ENCODE measurements at regions not wholly inside any gene's neighbourhood (a gene's known extent, or its start where the extent isn't known, plus 50 kb on each side); places are given as distances from the start of the nearest gene placed in this dataset.

DNA sequence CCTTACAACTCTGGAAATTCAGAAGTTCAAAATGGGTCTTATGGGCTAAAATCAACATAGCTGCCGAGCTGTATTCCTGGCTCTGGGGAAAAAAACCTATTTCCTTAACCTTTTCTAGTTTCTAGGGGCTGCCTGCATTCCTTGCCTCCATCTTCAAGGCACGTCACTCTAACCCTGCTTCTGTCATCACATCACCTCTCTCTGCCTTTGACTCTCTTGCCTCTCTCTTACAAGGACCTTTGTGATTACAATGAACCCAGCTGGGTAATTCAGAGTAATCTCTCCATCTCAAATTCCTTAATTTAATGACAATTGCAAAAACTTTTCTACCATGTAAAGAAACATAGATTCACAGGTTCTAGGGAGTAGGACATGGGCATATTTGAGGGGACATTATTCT, 103.1 kb upstream of the SMC2 start:
- Histone ChIP-seq H3K36me3 (ENCODE audit: control insufficient read depth in 2 of 2, insufficient read depth in 1 of 2, low read length in 2 of 2) (no peaks in the 10 kb centered on the region), H3K9me3 (ENCODE audit: control insufficient read depth, insufficient read depth, low read depth, low read length) (no peaks in the 10 kb centered on the region), H3K4me1 (ENCODE audit: control insufficient read depth, insufficient read depth, low read length) (no peaks in the 10 kb centered on the region), H3K4me3 (ENCODE audit: low read depth, low read length) (no peak overlapping the region), H3K27ac (ENCODE audit: extremely low read depth, low read depth, low read length) (no peak overlapping the region)
- POLR2A ChIA-PET, result no interaction called here
- TF ChIP-seq ZNF354C (tag by site-specific recombination; IDR thresholded peaks at IDR 0.05; ENCODE audit: borderline replicate concordance, low read depth) (no peak), IKZF3 (tag by site-specific recombination; IDR thresholded peaks at IDR 0.05) (no peak), ZNF514 (tag by site-specific recombination; IDR thresholded peaks at IDR 0.05) (no peak), ZNF596 (tag by site-specific recombination; IDR thresholded peaks at IDR 0.05) (no peak), ZNF473 (tag by site-specific recombination; IDR thresholded peaks at IDR 0.05) (no peak), ZIC2 (tag by site-specific recombination; IDR thresholded peaks at IDR 0.05) (no peak)
- TF ChIP-seq, protein P1, sequence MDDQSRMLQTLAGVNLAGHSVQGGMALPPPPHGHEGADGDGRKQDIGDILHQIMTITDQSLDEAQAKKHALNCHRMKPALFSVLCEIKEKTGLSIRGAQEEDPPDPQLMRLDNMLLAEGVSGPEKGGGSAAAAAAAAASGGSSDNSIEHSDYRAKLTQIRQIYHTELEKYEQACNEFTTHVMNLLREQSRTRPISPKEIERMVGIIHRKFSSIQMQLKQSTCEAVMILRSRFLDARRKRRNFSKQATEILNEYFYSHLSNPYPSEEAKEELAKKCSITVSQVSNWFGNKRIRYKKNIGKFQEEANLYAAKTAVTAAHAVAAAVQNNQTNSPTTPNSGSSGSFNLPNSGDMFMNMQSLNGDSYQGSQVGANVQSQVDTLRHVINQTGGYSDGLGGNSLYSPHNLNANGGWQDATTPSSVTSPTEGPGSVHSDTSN (CRISPR knock-in tag; IDR thresholded peaks at IDR 0.05), result no peak
- CTCF ChIA-PET, result no interaction called here

DNA sequence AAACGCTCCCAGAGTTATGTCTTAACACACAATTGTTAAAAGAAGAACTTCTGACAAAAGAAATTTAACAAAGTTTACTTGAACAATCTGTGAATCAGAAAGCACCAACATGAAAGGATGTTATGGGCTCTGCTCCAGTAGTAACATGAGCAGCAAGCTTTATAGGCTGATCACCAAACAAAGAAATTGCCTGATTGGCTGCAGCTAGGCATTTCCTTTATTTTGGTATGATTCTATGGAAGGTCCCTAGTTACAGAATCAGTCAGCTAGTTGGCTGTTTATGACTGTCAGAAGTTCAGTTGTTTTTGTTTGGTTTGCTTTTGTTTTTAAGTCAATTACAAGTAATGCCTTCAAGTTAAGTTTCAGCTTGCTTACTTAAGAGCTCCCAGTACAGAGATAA, 102.4 kb upstream of the SMC2 start:
- H3K4me1 ChIP-seq (ENCODE audit: control insufficient read depth, insufficient read depth, low read length), result no peaks in the 10 kb centered on the region
- H3K27ac ChIP-seq (ENCODE audit: extremely low read depth, low read depth, low read length), result no peak overlapping the region
- no peaks in the 10 kb centered on the region for H3K36me3 ChIP-seq (ENCODE audit: control insufficient read depth in 2 of 2, insufficient read depth in 1 of 2, low read length in 2 of 2)
- no peaks in the 10 kb centered on the region for H3K9me3 ChIP-seq (ENCODE audit: control insufficient read depth, insufficient read depth, low read depth, low read length)
- H3K4me3 ChIP-seq (ENCODE audit: low read depth, low read length), result no peak overlapping the region
- CTCF ChIA-PET, result interaction anchor here (0.6 kb wide), 1 partner anchor 8 kb away, joined by 3 read pairs; no protein-coding TSS in a partner anchor
- TF ChIP-seq ZNF16 (tag by site-specific recombination; IDR thresholded peaks at IDR 0.05; ENCODE audit: low read depth) (no peak), ZNF561 (tag by site-specific recombination; IDR thresholded peaks at IDR 0.05; ENCODE audit: borderline replicate concordance) (no peak), ZFP41 (tag by site-specific recombination; IDR thresholded peaks at IDR 0.05; ENCODE audit: borderline replicate concordance) (no peak)
- TF ChIP-seq, protein P2, sequence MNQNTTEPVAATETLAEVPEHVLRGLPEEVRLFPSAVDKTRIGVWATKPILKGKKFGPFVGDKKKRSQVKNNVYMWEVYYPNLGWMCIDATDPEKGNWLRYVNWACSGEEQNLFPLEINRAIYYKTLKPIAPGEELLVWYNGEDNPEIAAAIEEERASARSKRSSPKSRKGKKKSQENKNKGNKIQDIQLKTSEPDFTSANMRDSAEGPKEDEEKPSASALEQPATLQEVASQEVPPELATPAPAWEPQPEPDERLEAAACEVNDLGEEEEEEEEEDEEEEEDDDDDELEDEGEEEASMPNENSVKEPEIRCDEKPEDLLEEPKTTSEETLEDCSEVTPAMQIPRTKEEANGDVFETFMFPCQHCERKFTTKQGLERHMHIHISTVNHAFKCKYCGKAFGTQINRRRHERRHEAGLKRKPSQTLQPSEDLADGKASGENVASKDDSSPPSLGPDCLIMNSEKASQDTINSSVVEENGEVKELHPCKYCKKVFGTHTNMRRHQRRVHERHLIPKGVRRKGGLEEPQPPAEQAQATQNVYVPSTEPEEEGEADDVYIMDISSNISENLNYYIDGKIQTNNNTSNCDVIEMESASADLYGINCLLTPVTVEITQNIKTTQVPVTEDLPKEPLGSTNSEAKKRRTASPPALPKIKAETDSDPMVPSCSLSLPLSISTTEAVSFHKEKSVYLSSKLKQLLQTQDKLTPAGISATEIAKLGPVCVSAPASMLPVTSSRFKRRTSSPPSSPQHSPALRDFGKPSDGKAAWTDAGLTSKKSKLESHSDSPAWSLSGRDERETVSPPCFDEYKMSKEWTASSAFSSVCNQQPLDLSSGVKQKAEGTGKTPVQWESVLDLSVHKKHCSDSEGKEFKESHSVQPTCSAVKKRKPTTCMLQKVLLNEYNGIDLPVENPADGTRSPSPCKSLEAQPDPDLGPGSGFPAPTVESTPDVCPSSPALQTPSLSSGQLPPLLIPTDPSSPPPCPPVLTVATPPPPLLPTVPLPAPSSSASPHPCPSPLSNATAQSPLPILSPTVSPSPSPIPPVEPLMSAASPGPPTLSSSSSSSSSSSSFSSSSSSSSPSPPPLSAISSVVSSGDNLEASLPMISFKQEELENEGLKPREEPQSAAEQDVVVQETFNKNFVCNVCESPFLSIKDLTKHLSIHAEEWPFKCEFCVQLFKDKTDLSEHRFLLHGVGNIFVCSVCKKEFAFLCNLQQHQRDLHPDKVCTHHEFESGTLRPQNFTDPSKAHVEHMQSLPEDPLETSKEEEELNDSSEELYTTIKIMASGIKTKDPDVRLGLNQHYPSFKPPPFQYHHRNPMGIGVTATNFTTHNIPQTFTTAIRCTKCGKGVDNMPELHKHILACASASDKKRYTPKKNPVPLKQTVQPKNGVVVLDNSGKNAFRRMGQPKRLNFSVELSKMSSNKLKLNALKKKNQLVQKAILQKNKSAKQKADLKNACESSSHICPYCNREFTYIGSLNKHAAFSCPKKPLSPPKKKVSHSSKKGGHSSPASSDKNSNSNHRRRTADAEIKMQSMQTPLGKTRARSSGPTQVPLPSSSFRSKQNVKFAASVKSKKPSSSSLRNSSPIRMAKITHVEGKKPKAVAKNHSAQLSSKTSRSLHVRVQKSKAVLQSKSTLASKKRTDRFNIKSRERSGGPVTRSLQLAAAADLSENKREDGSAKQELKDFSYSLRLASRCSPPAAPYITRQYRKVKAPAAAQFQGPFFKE (tag by site-specific recombination; IDR thresholded peaks at IDR 0.05; ENCODE audit: borderline replicate concordance), result no peak
- TF ChIP-seq, protein P3, sequence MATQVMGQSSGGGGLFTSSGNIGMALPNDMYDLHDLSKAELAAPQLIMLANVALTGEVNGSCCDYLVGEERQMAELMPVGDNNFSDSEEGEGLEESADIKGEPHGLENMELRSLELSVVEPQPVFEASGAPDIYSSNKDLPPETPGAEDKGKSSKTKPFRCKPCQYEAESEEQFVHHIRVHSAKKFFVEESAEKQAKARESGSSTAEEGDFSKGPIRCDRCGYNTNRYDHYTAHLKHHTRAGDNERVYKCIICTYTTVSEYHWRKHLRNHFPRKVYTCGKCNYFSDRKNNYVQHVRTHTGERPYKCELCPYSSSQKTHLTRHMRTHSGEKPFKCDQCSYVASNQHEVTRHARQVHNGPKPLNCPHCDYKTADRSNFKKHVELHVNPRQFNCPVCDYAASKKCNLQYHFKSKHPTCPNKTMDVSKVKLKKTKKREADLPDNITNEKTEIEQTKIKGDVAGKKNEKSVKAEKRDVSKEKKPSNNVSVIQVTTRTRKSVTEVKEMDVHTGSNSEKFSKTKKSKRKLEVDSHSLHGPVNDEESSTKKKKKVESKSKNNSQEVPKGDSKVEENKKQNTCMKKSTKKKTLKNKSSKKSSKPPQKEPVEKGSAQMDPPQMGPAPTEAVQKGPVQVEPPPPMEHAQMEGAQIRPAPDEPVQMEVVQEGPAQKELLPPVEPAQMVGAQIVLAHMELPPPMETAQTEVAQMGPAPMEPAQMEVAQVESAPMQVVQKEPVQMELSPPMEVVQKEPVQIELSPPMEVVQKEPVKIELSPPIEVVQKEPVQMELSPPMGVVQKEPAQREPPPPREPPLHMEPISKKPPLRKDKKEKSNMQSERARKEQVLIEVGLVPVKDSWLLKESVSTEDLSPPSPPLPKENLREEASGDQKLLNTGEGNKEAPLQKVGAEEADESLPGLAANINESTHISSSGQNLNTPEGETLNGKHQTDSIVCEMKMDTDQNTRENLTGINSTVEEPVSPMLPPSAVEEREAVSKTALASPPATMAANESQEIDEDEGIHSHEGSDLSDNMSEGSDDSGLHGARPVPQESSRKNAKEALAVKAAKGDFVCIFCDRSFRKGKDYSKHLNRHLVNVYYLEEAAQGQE (tag by site-specific recombination; IDR thresholded peaks at IDR 0.05), result no peak
- POLR2A ChIA-PET, result no interaction called here
